ENCODE measurements at regions not wholly inside any gene's neighbourhood (a gene's known extent, or its start where the extent isn't known, plus 50 kb on each side); places are given as distances from the start of the nearest gene placed in this dataset.

DNA sequence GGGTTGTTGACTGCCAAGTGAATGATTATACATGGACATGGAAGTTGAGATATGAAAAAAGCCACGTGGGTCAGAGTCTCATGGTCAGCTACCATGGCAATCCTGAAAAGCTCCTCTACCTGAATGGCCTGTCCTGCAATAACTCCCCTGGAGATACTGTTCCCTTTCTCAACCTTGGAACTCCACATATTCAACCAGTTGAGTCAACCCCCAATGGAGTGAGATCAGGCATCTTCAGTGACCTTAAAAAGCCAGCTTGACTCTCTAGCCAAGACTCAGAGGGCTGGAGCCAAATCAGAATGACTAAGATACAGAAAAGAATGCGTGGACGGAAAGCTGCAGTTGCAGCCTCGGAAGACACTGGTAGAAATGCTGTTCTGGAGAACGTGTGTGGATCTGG is 341.3 kb downstream of the FOXA2 start:
- DNase-seq (ENCODE audit: low read depth) = no peak

DNA sequence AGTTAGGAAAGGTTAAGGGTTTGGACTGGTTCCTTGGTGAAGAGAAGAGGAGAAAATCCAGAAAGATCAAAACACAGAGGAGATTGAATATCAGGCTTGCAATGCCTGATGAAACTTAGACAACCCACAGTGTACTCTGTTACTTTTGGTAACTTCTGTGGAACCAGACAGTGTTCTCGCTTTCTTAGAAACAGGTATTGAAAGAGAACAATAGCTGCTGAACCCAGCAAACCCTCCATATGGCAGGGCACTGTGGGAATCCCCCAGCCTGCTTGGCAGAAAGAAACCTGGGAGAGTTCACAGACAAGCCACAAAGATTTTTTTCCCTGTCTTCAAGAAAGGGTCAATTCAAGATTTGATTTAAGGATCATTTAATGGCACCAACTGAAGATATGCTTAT is 342.8 kb downstream of the FOXA2 start:
- no peak for DNase-seq (ENCODE audit: low read depth)

DNA sequence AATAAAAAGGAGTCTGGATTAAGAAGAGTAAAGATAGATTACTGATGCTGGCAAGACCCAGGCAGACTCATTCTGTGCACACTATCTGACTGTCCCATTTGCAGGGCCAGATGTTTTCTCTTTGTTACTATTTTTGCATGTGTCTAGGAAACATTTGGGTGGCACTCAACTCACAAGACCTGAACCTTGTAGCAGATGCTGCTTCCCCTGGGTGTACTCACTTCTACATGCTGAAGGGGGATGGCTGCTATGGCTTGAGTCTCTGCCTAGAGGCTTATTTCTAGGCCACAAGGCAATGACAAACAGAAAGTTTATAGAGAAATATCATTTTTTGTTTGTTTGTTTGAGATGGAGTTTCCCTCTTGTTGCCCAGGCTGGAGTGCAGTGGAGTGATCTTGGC is 351.4 kb downstream of the FOXA2 start:
- no peak for DNase-seq (ENCODE audit: low read depth)

DNA sequence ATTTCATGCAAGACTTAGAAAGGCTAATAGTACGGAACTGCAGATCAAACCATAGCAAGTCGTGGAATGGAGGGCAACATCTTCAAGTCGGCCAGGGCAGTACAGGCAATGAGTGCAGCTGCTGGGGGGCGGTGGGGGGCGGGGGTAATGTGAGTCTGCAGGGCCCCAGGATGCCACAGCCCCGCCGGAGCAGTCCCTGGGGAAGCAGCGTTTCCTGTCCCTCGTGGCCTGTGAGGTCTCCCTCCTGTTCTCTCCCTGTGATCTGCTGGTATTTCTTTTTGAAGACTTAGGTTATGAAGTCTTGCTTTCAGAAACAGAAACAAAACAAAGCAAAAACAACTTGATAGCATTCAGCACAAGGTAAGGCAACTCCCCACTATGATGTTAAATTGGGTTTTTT is 351.9 kb downstream of the FOXA2 start:
- no peak for DNase-seq (ENCODE audit: low read depth)

DNA sequence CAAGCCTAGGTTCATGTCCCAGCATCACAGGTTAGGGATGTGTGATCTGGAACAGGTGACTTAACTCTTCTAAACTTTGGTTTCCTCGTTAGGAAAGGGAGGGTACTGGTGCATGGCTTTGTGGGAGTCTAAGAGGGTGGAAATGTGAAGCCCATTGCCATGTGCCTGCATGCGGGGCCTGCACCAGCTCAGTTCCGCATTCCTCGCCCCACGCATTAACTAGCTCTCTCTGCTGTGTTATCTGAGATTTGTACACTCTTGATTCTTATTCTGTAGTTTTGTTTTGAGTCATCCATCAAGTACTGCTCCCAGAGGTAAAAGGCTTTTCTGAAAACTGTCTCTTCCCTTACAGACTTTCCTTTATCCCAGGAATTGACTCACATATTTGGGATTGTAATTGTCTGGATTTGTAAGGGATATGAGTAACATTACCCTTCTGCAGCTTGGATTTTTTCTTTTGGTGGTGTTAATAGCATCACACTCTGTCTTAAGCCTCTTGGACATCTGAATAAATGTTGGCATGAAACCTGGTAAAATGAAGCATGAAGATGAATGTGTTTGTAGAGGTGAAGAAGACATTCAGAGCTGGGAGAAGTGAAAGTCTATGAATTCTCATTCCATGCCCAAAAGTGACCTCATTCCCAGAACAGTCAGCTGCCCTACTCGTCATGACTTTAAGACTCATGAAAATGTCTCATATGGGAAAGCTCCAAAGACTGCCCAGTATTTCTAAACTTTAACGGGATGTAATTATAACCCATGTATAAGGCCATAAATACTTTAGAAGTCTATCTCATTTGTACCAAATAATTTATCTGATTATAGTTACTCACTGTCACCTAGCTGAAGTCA is 357.3 kb downstream of the FOXA2 start:
- peak; percentile 47 for DNase-seq (ENCODE audit: low read depth)

DNA sequence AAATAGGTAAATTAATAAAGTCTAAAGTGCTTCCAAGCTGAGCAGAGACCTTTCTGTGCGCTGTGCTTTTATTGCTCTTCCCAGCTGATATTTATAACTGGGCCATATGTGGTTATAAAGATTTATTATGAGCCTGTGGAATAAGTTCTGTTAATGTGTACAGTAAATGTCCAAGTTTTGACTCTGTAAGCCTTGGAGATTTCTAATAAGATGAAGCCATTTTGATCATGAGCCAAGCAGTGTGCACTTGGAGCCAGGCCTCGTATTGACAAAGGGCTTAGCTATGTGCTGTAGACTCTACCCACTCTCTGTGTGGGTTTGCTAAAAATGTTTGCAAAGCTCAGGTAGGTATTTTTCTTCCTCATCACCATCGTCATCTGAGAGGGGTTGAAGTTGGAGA is 361.1 kb downstream of the FOXA2 start:
- DNase-seq (ENCODE audit: low read depth) = no peak

DNA sequence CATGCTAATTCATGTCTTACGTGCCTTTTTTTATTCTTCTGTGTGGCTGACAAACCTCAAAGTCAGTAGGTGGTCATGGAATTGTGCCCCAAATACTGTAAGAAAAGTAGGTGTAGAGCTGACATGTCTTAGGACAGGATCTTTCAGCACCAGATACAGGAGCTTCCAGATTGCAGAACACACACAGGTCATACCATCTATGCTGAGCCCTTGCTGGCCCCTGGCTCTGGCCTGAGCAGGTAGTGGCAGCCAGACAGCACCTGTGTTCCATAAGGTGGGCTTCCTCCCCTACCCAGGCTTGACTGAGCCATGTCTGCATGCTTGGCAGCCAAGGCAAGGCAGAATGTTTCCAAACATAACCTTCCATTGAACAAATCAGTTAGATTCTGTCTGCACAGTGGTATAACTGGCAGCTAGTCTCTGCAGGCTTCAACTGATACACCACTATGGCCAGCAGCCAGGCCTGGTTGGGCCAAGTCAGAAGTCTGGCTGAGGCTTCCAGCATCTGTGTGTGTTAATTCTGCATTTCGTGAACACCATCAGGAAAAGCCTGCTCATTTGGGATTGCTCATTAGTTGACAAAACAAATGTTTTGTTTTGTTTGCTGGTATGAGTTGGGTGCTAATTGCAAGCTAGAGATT is 366.5 kb downstream of the FOXA2 start:
- DNase-seq (ENCODE audit: low read depth) = no peak

DNA sequence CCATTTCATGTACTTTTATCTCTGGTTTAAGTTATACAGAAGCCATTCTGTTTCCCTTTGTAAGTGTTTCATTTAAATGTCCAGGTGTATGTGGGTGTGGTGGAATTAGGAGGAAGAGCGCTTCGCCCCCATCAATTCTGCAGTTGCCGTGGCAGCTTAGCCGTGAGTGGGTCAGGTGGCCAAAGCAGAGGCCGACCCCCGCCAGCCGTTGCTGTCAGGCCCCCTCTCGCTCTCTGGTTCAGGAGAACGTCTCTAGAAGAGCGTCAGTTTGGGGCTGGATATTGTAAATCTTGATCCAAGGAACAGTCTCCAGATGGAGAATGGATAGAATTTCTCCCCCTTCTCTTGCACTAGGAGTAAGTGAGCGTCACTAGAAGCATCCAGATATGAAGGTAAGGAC is 367.4 kb downstream of the FOXA2 start:
- DNase-seq (ENCODE audit: low read depth) = no peak

DNA sequence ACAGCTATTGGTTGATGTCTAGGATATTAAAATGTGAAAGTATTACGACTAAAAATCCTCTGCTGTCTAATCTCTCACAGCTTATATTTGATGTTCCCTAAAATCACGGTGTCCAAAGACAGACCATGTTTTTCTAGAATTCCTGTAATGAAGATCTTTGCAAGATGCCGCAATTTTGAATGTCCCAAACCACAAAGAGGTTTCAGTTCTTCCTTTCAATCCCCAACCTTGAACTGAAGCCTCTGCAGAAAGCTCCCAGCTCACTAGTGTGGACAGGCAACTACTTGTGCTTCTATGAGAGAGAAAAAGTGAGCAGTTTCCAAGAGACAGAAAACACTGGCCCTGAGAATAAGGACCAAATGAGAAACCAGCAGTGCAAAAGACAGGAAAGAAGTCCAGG is 370.1 kb downstream of the FOXA2 start:
- DNase-seq (ENCODE audit: low read depth) = no peak

DNA sequence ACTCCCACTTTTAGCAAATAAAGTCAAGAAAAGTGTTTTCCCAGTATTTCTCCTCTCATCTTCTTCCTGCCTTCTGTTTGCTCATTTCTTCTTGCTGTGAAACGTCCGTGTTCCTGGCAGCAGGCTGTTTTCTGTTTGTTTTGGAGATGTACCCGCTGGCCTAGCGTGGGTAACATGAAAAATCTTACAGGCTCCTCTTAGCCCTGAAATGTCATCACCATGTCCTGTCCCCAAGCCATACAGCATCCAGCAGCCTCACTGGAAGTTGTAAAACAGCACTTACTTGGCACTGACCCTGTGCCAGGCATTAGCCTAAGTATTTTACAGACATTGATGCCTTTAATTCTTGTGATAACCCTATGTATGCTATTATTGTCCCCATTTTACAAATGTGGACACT is 371.1 kb downstream of the FOXA2 start:
- no peak for DNase-seq (ENCODE audit: low read depth)

DNA sequence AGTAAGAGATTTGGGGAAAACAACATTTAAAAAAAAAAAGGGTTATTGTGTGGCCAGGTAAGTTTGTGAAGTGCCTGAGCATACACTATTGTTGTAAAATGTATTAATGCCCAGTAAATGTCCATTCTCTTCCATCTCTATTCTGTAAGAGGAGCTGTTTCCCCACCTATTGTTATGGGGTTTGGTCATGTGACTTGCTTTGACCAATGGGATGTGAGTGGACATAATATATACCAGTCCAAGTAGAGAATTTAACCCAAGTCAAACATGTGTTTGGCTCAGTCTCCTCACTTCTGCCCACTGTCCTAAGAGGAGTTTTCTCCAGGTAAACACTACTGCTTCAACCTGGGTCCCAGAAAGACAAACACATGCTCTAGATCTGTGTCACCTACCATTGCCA is 377.1 kb downstream of the FOXA2 start:
- peak; percentile 12 for DNase-seq (ENCODE audit: low read depth)

DNA sequence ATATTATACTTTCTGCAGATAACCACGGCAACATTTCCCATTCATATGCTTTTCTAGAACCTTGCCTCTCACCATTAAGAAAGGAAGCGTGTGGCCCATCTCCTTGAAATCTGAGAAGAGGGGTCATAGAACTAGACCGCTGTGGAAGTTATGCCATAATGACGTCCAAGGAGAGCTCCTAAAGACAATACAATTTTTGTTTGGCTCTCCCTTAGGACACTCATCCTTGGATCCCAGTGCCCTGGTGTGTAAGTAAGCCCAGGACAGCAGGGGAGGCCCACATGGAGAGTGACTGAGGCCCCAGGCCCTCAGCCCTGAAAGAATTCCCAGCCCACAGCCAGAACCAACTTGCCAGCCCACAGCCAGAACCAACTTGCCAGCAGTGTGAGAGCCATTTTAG is 379.6 kb downstream of the FOXA2 start:
- DNase-seq (ENCODE audit: low read depth) = peak; percentile 29

DNA sequence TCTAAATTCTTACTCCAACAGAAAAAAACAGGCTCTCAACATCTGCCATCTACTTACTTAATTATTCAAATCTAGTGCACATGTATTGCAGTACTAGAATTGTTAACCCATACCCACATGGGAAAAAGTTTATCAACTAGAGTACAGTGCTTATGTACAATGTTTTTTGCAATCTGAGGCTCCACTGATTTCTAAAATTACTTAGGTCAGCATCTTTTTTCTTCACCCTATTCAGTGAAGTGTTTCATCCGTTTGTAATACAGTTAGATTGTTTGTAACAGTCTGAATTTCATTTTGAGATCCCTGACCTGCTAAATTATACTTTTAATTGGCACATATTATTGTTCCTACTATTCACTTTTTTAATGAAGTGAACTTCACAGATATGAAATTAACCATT is 402.2 kb downstream of the FOXA2 start:
- DNase-seq (ENCODE audit: low read depth) = no peak

DNA sequence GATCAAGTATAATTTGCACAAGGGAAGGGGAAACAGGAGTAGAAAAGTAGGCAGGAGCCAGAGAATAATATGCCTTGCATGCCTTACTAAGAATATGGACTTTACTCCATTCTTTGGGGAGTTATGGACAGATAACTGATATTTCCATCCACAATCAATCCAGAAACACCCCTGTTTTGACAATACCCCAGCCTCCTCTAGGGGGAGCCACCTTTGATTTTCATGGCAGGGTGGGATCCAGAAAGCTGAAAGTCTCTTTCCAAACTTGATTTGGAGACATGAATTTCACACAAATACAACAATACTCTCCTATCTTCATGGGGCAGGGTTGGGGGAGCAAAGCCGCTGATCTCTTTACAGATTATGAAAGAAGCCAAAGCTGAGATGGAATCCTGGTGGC is 404.1 kb downstream of the FOXA2 start:
- DNase-seq (ENCODE audit: low read depth) = no peak

DNA sequence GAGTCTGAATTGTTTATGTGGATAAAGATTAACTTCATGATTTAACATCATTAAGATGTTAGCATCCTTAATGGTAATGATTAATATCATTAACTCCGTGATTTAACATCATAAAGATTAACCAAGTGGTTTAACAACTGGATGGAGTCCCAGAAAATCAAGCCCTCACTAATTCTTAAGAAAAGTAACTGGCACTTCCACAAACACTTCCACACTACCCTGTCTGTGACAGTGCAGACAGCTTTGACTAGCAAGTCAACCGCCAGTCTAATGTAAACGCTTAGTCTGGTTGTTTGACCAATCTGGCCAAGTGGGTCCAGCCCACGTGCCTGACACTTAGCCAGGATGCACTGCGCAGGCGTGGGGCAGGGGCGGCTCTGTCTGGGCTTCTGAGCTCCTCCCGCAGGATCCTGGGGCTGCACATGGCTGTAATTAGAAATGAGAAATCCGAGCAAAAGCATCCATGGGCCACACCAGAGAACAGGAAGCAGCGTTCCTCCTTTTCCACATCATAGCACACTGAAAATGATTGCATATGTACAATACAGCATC is 424.2 kb downstream of the FOXA2 start:
- DNase-seq (ENCODE audit: low read depth) = no peak

DNA sequence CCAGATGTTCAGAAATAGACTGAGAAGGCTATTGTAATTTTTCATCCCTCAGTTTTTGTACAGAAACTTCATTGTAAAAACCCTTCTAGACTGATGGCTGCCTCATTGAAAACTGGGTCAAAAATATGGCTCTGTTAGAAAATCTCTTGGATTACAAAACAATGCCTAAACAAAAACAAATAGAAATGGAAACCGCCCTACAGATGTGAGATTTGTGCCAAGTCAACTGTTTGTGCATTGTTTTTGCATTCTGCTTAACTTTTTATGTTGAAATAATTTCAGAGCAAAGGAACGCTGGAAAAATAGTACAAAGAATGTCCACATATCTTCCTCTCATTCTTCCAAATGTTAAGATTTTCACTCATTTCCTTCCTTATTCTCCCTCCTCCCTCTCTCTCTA is 425.1 kb downstream of the FOXA2 start:
- no peak for DNase-seq (ENCODE audit: low read depth)

DNA sequence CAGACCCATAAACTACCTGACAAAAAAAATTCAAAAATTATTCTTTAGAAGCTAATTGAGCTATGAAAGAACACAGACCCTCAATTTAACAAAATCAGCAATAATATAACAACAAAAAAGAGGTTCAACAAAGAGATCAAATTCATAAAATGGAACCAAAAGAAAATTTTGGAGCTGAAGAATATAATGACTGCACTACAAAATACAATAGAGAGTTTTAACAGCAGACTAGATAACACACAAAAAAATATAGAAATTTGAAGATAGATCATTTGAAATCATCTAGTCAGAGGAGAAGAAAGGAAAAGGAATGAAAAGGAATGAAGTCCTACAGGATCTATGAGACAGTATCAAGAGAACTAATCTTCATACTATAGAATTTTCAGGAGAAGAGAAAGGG is 422.1 kb downstream of the PAX1 start:
- no peak for DNase-seq (ENCODE audit: low read depth)

DNA sequence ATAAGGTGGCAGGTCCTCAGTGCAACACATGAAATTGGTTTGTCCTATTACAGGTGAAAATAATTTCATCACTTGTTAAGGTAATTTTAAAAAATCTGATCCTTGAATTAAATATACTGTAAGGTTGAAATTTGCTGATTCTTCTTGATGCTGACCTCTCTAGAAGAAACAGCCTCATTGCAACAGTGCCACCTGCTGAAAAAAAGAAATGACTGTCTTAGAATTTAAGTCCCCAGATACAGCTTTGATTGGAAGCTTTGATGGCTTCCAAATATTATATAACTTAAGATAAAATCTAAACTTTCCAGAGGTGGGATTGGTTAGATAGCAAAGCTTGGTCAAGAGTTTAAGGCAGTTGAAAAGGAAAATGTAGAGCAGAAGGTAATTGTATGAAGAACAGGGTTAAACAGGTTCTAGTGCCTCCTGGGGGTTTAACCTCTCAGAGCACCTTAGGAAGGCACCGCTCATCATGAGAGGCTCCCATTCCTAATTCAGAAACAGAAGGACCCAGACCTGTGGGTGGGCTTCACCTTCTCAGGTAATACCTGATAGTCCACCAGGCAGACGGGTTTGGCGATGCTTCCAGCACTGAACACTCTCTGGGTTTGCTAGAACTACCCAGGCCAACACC is 401.0 kb downstream of the PAX1 start:
- peak; percentile 39 for DNase-seq (ENCODE audit: low read depth)

DNA sequence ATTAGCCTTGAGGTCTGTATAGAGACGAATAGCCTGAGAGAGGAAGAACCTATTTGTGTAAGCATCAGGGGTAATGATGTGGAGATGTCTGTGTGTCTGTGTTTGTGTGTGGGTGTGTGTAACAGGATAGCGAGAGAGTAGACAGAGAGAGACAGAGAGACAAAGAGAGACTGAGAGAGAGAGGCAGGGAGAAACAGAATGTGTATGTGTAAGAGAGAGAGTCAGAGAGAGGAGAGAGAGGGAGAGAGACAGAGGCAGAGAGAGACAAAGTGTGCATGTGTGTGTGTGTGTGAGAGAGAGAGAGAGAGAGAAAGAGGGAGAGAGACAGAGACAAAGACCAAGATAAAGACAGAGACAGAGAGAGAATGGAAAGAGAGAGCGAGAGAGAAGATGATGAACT is 396.1 kb downstream of the PAX1 start:
- DNase-seq (ENCODE audit: low read depth) = no peak

DNA sequence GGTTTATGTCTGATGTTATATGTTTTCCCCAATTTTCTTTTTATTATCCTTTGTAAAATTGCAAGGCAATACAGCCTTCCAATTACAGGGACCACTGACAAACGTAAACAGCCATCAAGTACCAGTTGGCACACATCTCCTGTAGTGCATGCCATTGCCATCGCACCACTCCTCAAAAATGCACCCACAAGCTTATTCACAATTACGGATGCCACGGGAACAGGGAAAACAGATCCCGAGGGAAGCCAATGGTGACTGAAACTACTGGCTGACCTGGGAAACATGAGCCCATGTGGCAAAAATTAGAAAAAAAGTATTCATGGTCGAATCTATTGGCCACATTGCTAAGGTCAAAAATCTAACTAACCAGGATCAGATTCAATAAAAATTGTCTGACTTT is 395.2 kb downstream of the PAX1 start:
- DNase-seq (ENCODE audit: low read depth) = no peak

DNA sequence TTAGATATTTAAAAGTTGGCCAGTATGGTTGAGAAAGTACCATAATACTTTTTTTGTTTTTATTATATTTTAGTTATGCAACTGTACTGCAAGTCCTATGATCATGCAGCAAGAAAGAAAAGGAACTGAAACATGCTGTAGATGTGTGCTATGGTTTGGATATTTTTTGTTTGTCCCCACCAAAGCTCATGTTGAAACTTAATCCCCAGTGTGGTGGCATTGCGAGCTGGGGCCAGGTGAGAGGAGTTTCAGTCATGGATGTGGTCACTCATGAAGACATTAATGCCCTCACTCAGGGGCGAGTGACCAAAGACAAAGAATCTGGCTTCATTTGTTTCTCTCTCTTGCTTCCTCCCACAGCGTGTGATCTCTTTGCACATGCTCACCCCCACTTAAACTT is 393.9 kb downstream of the PAX1 start:
- no peak for DNase-seq (ENCODE audit: low read depth)

DNA sequence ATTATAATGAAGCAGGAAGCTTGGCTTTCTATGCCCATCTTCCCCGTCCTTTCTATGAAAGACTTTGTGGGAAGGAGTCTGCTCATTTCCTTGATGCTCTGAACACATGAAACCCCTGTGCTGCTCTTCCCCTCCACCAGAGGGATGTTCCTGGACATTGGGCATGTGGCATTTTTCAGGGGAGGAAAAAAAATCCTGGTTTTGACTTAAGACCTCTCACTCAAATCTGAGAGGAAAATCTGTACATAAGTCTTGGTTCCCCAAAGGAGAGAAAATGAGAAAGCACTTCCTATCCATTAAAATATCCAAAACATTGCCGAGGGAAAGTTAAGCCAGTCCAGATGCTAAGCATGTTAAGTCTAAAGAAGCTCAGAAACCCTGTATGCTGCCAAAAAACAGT is 393.0 kb downstream of the PAX1 start:
- no peak for DNase-seq (ENCODE audit: low read depth)

DNA sequence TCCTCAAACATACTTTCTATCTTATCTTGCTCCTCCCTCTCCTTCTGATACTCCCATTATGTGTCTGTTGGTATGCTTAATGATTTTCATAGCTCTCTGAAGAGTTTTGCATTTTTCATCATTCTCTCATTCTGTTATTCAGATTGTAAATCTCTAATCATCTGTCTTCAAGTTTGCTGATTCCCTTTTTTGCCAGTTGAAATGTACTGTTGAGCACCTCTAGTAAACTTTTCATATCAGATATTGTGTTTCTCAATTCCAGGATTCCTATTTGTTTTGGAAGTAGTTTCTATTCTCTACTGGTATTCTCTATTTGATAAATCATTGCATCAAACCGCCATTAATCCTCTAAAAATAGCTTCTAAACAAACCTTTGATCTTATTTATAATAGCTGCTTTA is 387.7 kb downstream of the PAX1 start:
- no peak for DNase-seq (ENCODE audit: low read depth)

Measured in HT1080 (cell line).